ENCODE measurements at regions not wholly inside any gene's neighbourhood (a gene's known extent, or its start where the extent isn't known, plus 50 kb on each side); places are given as distances from the start of the nearest gene placed in this dataset.

- no peak for DNase-seq (ENCODE audit: low read depth)
These were observed 163.9 kb upstream of the CLINT1 start for GRCh38 chr5:158022837-158023236.

GRCh38 chr5:158022393-158022792 is 163.4 kb upstream of the CLINT1 start:
- DNase-seq (ENCODE audit: low read depth): no peak

GRCh38 chr5:158020555-158021418 is 161.8 kb upstream of the CLINT1 start:
- no peak for DNase-seq (ENCODE audit: low read depth)

- no peak for DNase-seq (ENCODE audit: low read depth)
These were observed 158.5 kb upstream of the CLINT1 start for GRCh38 chr5:158017469-158017868.

- DNase-seq (ENCODE audit: low read depth): no peak
These were observed 155.4 kb upstream of the CLINT1 start for GRCh38 chr5:158014372-158014771.

GRCh38 chr5:158013939-158014338 is 155.0 kb upstream of the CLINT1 start:
- DNase-seq (ENCODE audit: low read depth): peak; percentile 13

GRCh38 chr5:158013303-158013702 is 154.4 kb upstream of the CLINT1 start:
- no peak for DNase-seq (ENCODE audit: low read depth)

GRCh38 chr5:158011422-158011821 is 152.5 kb upstream of the CLINT1 start:
- DNase-seq (ENCODE audit: low read depth): no peak

- no peak for DNase-seq (ENCODE audit: low read depth)
These were observed 151.9 kb upstream of the CLINT1 start for GRCh38 chr5:158010831-158011230.

GRCh38 chr5:158007336-158007735 is 148.4 kb upstream of the CLINT1 start:
- no peak for DNase-seq (ENCODE audit: low read depth)

GRCh38 chr5:157999696-158000095 is 140.8 kb upstream of the CLINT1 start:
- DNase-seq (ENCODE audit: low read depth): no peak

GRCh38 chr5:157997991-157998504 is 139.1 kb upstream of the CLINT1 start:
- peak; percentile 13 for DNase-seq (ENCODE audit: low read depth)

- peak; percentile 20 for DNase-seq (ENCODE audit: low read depth)
These were observed 136.1 kb upstream of the CLINT1 start for GRCh38 chr5:157994906-157995519.

- DNase-seq (ENCODE audit: low read depth): no peak
These were observed 135.2 kb upstream of the CLINT1 start for GRCh38 chr5:157993986-157994691.

- DNase-seq (ENCODE audit: low read depth): no peak
These were observed 134.3 kb upstream of the CLINT1 start for GRCh38 chr5:157993201-157993600.

GRCh38 chr5:157990583-157991181 is 131.7 kb upstream of the CLINT1 start:
- DNase-seq (ENCODE audit: low read depth): no peak

- no peak for DNase-seq (ENCODE audit: low read depth)
These were observed 130.4 kb upstream of the CLINT1 start for GRCh38 chr5:157989296-157989695.

- DNase-seq (ENCODE audit: low read depth): no peak
These were observed 128.3 kb upstream of the CLINT1 start for GRCh38 chr5:157987259-157987658.

- DNase-seq (ENCODE audit: low read depth): no peak
These were observed 127.6 kb upstream of the CLINT1 start for GRCh38 chr5:157986431-157986990.

GRCh38 chr5:157984611-157985010 is 125.7 kb upstream of the CLINT1 start:
- DNase-seq (ENCODE audit: low read depth): no peak

- no peak for DNase-seq (ENCODE audit: low read depth)
These were observed 125.1 kb upstream of the CLINT1 start for GRCh38 chr5:157983906-157984551.
